Activated CD8-positive, alpha-beta memory T cell treated with anti-CD3 and anti-CD28 coated beads for 1 hour (primary cell): ENCODE measurements at regions not wholly inside any gene's neighbourhood (a gene's known extent, or its start where the extent isn't known, plus 50 kb on each side); places are given as distances from the start of the nearest gene placed in this dataset.
"Not testable (repeated sequence)": the region's sequence is repeated elsewhere in the genome, so short reads cannot be mapped to it uniquely, and the experiment has no call there.

ENCODE experiments used
- DNase-seq, 2 donors: peaks; one replicate each; pipeline ENCODE4 v3.0.0-alpha.2; 2020; ENCODE audit warnings: low read depth in 1 of 2; ENCODE audit errors: extremely low read depth in 1 of 2

DNA sequence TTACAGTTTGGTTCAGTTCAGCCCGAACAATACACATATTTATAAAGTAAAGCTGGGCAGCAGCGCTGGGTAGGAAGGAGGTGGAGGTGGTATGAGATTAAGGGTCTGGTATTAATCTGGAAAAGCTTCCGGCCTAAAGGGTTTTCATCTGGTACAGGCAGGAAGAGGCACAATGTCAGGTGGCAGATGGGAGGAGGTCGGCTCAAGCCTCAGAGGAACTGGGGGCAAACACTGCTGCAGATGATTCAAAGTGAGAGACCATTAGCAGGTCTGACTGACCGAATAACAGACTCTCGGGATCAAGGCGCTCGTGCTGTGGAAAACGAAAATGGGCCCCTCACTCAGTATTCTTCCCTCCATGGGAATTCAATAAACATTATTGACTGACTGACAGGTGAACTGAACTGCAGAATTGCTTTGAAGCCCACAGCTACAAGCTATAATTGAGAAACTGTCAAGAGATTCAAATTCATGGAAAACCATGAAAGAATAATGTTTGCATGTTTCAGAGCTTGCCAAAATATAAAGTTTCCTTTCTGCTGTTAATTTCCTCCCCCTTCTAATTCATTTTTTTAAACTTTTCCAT lies 75.3 kb downstream of the TMEM167A start:
- DNase-seq: no peak

DNA sequence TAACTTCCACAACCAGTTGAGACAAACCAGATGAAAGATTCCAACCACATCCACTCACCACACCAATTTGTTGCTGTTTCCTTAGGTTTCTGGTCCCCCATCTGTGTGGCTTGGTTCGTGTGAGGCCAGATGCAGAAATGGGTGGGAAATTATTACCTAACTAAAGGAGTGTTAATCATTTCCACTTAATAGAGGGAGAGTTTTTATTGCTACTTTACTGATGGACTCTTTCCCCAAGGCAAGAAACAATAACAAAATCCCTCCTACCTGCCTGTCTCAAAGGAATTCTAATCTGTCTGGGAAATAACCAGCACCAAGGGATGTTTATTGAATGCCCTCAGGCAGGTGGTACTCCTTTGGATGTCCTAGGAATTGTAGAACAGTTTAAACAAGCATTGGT lies 76.3 kb downstream of the TMEM167A start:
- no peak for DNase-seq

DNA sequence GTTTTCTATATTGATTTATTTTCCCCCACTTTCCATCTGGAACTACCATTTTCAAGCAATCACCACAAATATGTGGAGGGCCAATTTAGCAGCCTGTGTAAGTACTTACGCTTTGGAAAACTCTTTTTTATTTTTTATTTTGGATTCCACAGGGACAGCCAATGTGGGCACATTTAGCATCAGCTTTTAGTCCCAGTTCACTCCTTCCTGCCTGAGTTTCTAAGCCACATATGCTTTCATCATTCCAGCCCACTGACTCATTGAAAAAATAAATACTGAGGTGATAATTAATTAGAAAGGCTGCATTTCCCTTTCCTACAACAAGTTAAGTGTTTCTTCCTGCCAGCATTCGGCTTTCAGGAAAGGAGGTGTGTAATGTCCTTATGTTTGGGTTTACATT lies 76.8 kb downstream of the TMEM167A start:
- DNase-seq: no peak

DNA sequence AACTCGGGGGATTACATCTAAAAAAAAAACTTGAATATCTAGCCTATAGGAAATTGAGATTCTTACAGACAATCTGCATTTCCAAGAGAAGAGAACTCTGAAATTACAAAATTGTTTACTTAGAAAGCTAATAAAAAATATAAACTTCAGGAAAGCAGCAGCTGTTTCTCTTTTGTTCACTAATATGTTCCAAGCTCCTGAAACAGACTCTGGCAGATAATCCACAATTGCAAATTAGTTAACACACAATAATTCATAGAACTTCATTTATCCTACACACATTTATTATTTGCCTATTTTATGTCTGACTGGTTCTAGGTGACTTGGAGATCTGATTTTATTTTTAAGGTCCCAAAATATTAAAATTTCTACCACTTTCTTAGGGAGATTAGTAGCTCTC lies 83.8 kb downstream of the TMEM167A start:
- DNase-seq: no peak

DNA sequence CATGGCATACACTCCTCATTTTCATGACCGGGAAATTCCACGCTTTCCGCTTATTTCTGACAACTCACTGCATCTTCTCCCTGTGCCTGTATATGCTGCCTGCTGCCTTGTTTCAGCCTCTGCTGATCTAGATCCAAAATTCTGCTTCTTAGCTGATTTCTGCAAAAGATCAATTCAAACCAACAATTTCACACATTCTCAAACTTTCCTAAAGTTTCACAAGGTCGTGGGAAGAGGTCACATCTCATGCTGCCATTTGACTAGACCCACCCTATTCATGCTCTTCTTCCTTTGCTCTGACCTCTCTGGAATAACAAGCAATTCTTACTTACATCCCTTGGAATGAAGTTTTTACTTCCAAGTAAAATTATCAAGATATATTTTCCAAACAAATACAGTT lies 84.5 kb downstream of the TMEM167A start:
- DNase-seq: no peak

DNA sequence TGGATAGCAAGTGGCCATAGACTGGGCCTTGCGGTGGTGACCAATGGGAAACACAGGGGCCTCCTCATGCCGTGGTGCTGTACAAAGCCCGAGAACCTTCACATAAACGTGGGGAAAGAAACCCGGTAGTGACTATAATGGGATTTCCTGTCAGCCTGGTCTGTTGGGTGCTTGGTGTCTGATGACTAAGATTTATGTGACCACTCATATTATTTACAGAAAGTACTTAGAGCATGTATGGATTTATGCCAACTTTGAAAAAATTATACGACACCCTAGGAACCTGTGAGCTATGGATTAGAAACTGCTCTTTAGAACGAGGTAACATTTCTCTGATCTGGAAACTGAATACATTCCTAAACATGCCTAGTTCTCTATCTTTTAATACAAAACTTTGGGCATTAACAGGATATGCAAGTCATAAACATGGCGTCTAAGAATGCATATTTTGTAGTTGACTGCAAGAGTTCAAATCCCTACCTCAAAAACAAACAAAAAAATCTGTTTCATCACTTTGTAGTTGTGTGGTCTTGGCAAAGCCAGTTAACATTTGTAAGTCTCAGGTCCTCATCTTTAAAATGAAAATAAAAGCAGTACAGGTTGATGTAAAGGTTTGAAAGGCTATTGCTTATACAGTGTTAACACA lies 85.4 kb downstream of the TMEM167A start:
- DNase-seq: no peak

DNA sequence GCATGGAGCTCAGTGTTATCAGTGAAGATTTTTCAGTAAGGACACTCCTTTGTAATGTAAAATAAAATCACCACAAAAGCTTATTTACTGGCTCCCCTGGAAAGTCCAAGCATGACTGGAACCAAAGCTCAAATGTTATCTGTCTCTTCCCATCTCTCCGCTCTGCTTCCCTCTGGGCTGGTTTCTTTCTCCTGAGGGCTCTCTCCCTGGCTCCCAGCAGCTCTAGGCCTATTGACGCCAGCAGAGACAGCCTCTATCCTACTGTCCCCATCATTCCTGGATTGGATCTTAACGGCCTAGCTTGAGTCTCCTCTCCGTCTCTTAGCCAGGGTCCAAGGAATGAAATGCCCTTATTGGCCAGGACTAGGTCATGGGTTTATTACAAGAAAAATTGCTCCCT lies 86.1 kb downstream of the TMEM167A start:
- no peak for DNase-seq

DNA sequence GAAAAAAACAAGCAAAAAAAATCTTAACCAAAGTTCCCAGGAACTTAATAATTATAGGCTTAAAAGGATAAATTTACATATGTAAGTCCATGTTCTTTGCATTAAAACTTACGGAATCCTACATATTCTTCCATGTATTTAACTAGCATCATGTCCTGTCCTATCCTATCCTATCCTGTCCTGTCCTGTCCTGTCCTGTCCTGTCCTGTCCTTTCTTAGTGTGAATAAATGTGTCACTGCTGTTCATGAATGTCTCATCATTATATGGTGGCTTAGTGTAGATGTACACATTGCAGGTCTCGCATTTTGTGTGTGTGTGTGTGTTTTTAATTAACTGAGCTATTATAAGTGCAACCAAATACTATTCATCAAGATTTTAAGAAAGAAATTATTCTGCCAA lies 90.0 kb downstream of the TMEM167A start:
- DNase-seq: no peak

DNA sequence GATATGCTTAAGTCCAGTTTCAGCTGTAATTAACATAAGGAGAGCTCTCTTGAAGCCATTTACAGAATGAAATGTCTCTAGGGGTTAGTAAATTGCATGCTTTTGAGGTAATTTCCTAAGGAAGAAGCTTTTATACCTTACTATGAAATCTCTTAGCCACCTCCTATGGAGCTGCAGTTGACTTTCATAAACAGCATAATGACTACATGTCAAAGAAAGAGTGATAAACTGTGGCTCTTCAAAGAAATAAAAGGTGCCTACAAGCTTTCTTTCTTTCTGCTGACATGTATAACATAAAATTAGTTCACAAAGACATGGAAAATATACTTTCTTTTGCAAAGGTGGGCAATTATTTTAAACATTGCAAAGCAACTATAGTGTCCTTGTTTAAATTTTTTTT lies 90.8 kb downstream of the TMEM167A start:
- DNase-seq: no peak

DNA sequence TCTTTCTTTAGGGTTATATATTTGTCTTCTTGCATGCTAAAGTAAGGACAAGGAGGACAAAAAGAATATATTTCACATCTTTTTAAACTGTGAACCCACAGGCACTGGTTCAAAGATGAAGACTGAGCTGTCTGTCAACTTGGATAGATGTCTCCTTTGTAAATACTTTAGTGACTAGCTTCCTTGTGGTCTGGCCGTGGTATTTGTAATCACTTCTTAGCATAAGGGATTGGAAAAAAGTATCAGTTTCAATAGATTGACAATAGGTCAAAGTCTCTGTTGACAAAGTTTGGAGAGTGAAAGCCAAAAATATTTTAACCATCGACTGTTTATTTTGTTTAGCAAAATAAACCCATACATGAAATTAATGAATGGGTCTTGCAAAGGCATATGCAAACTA lies 91.4 kb downstream of the TMEM167A start:
- no peak for DNase-seq

DNA sequence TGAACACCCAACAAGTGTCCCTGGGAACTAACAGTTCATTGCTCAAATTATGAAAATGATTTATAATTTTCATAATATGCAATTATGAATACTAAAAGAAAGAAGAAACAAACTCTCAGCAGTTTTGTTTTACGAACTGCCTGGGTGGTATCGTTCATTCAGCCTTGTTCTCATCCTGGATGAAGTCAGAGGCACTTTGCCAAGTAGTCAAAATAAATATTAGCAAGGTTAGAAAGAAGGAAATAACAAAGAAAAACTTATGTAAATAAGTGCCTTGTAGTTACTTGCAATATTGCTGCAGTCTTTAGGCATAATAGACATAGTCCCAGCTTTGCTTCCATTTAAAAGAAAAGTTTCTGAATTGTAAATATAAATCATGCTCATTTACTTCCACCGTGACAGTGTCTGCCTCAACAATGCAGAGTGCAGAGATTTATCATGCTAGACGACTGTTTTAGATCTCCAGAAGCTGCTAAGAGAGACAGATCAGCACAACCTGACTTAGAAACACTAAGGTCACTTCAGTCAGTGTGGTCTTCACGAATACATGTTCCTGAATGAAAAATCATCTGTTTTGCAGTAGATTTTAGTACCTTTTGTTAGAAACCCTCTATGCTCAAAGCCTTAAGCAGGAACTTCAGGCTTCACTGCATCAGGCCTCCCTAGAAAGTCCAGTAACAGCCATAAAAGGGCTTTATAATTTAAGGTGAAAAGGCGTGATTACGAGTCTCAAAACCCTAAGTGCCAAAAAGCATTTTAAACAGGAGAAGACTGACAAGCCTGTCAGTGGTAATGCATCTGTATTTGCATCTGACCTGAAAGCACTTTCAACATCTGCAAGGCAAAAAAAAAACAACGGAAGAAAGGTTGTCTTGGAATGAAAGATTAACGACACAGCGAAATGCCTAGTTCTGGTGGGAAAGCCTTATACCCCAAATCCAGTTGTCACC lies 92.1 kb downstream of the TMEM167A start:
- no peak for DNase-seq

DNA sequence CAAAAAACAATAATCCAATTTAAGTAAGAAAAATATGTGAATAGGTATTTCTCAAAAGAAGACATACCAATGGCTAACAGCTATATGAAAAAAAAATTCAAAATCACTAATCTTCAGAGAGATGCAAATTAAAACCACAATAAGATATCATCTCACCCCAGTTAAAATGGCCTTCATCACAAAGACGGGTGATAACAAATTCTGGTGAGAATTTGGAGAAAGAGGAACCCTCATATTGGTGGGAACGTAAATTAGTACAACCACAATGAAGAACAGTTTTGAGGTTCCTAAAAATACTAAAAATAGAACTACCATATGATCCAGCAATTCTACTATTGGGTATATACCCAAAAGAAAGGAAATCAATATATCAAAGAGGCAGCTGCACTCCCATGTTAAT lies 94.3 kb downstream of the TMEM167A start:
- DNase-seq: no peak

DNA sequence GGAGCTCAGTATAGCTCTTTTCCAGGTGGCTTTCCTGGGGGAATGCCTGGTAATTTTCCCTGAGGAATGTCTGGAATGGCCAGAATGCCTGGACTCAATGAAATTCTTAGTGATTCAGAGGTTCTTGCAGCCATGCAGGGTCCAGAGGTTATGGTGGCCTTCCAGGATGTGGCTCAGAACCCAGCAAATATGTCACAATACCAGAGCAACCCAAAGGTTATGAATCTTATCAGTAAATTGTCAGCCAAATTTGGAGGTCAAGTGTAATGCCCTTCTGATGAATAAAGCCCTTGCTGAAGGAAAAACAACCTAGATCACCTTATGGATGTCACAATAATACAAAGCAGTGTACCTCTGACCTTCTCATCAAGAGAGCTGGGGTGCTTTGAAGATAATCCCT lies 100.3 kb downstream of the TMEM167A start:
- not testable (repeated sequence) for DNase-seq

DNA sequence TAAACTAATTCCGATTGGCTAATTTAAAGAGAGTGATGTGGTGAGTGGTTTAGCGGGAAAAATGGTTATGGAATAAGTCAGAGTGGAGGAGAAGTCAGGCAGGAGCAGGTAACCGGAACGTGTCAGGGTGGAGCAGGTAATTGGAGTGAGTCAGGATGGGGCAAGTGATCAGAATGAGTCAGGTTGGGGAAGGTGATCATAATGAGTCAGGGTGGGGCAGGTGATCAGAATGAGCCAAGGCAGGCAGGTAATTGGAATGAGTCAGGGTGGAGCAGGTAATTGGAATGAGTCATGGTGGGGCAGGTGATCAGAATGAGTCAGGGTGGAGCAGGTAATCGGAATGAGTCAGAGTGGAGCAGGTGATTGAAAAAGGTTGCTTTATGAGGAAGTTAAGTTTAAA lies 101.4 kb downstream of the TMEM167A start:
- DNase-seq: no peak

DNA sequence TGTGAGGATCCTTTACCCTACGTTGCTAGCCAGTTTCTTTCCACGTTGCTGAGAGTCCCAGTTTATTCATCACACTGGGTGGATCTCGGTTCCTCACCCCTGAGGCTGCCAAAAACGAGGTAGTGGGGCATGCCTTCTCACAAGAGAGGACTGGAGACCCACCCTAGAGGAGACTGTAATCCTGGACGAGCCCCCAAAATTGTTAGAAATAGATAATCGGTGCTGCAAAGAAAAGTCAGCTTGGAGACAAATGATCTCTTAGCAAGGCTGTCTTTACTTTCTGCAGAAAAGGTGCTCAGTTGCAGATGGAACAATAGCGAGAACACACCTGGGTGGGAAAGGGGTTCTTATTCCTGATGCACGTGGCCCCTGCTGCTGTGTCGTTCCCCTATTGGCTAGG lies 101.8 kb downstream of the TMEM167A start:
- no peak for DNase-seq

DNA sequence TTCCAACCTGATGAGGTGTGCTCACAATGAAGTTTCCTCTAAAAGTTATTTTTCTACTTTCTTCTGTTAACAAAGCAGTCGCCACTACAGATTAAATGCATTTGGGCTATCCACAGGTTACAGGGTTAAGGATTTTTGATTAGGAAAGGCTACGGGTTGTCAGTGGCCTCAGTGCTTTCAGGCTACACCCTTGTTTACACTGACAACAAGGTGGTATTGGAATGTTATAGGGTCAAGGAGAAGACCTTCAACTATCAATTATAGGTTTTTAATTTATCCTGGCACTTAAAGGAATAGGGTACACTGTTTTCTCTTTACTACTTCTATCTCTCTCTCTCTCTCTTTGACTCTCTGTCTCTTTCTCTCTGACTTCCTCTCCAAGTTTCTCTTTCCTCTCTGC lies 102.8 kb downstream of the TMEM167A start:
- DNase-seq: not testable (repeated sequence)

DNA sequence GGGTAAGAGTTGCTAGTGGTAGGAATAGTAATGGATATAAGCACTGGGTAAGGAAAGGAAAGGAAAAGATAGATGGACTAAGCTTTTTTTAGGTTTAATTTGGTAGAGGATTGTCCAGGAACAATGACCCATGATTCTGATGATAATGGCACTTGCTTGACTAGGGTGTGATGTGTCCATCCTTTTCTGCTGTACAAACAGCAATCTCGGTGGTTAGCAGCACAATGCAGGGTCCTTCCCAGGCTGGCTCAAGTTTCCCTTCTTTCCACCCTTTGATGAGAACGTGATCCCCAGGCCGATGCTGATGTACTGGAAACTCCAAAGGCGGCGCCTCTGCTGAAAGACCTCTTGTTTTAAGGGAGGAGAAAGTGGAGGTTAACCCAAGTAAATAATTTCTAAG lies 105.3 kb downstream of the TMEM167A start:
- DNase-seq: no peak

DNA sequence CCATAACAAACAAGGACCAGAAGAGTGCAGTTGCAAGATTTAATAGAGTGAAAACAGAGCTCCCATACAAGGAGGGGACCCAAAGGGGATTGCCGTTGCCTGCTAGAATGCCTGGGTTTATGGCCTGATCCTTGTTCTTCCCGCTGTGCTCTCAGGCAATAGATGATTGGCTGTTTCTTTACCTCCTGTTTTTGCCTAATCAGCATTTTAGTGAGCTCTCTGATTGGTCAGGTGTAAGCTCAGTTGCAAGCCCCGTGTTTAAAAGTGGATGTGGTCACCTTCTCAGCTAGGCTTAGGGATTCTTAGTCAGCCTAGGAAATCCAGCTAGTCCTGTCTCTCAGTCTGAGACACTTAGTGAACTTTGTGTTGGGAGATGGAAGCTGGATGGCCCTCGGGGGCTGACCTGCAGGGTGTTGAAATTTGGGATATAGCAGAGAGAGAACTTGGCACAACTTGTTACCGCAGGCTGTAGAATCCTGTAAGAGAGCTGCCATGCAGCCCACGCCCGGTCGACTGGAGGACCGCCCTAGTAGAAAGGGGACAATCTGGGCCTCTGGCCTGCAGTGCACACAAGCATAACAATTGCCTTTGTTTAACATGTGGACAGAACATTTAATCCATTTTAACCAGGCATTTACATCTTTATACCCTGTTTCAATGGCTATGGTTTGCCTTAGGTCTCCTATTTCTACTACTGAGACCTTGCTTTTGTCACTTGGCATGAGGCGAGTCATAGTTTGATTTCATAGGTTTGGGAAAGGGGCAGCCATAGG lies 106.0 kb downstream of the TMEM167A start:
- not testable (repeated sequence) for DNase-seq

DNA sequence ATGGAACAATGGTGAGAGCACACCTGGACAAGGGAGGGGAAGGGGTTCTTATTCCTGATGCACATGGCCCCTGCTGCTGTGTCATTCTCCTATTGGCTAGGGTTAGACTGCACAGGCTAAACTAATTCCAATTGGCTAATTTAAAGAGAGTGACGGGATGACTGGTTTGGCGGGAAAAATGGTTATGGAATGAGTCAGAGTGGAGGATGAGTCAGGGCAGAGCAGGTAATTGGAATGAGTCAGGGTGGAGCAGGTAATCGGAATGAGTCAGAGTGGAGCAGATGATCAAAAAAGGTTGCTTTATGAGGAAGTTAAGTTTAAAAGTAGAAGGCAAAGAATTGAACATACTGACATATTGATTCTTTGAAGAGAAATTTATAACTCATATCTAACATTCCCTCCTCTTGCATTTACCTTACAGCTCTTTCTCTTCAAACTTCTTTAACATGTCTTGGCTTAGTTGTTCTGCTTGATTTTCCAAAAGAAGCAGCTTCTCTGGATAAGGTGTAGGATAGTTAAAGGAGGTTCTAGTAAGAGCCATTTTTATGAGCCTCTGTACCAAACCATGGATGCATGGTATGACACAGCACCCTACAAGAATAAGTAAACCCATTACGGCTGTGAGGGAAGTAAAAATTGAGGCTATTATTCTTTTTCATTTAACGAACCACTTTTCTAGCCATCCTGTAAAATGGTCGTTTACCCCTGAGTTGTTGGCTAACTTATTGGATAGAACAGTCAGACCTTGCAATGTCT lies 107.8 kb downstream of the TMEM167A start:
- not testable (repeated sequence) for DNase-seq

DNA sequence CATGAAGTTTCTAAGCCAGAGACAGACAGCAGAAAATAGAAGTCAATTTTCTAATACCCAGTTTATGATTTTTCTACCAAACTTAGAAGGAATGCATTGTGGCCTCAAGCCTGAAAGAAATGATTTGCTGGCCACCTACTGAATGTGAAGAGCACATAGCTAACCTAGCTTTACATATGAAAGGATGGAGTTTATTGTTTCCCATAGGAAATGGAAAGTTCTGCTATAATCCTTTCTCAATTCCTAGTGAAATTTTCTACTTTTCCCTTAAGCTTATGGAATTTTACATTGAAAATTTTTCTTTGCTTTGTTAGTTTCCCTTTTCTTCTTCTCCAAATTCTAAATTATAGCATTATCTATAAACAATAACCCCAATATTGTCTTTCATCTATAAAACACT lies 110.1 kb downstream of the TMEM167A start:
- no peak for DNase-seq
